ENCODE measurements at regions not wholly inside any gene's neighbourhood (a gene's known extent, or its start where the extent isn't known, plus 50 kb on each side); places are given as distances from the start of the nearest gene placed in this dataset.

- CTCF ChIA-PET, result no interaction called here
- H3K27me3 ChIP-seq (ENCODE audit: insufficient read depth, low read length), result no peaks in the 10 kb centered on the region
- RAD21 ChIA-PET (ENCODE audit: low non-redundant PET in 1 of 2, low total read pairs in 2 of 2, uncharacterized antibody in 2 of 2, unreplicated experiment in 2 of 2), result no interaction called here
- BruUV-seq (replicated peaks), result no TSS peak
- H3K9me3 ChIP-seq (ENCODE audit: control insufficient read depth in 1 of 2, insufficient read depth in 1 of 2, low read depth in 1 of 2, low read length in 2 of 2), result peaks cover 10 to 15% of the 10 kb centered on the region in 2 experiments; a peak in 2 of 4 replicates
- no peak overlapping the region for H3K9ac ChIP-seq (ENCODE audit: low read length)
- intact Hi-C loops (cut with micrococcal nuclease), result no loop called here
- no peaks in the 10 kb centered on the region for H3K79me2 ChIP-seq (ENCODE audit: insufficient read depth, low read length)
- no peak overlapping the region for H2AFZ ChIP-seq (ENCODE audit: low read depth, low read length, poor library complexity, severe bottlenecking)
- ATAC-seq (no peak), DNase-seq (ENCODE audit: low read depth, low spot score) (no peak)
- H3K4me1 ChIP-seq (ENCODE audit: control insufficient read depth in 1 of 2, insufficient read depth in 2 of 2, low read length in 2 of 2), result no peaks in the 10 kb centered on the region
- TF ChIP-seq EZH2phosphoT487 (IDR thresholded peaks at IDR 0.05; ENCODE audit: borderline replicate concordance), result no peak
- no peak for TF ChIP-seq CTCF (IDR thresholded peaks at IDR 0.05 in 2 of 3, conservative IDR thresholded peaks at IDR 0.05 in 1 of 3; ENCODE audit: borderline replicate concordance in 1 of 3, insufficient read depth in 1 of 3, low read depth in 2 of 3, low read length in 2 of 3)
- TF ChIP-seq ZNF274 (IDR thresholded peaks at IDR 0.05; ENCODE audit: low read depth, low read length), result no peak
- no peak for TF ChIP-seq TCF7L2 (IDR thresholded peaks at IDR 0.05; ENCODE audit: borderline replicate concordance, extremely low read depth, insufficient read depth, insufficient read length)
- TF ChIP-seq CBX3 (IDR thresholded peaks at IDR 0.05; ENCODE audit: low read depth), result no peak
- TF ChIP-seq SIN3A (IDR thresholded peaks at IDR 0.05; ENCODE audit: low read depth), result no peak
- no peak for TF ChIP-seq REST (IDR thresholded peaks at IDR 0.05; ENCODE audit: low read depth)
- no peak for TF ChIP-seq YY1 (IDR thresholded peaks at IDR 0.05; ENCODE audit: extremely low read depth, insufficient replicate concordance, low read depth, low read length)
- TF ChIP-seq CEBPB (IDR thresholded peaks at IDR 0.05; ENCODE audit: low read depth), result no peak
- TF ChIP-seq EZH2 (IDR thresholded peaks at IDR 0.05), result no peak
- no peak for TF ChIP-seq EGR1 (IDR thresholded peaks at IDR 0.05; ENCODE audit: low read depth)
- TF ChIP-seq FOSL1 (IDR thresholded peaks at IDR 0.05; ENCODE audit: low read depth), result no peak
- no peak for TF ChIP-seq MAX (IDR thresholded peaks at IDR 0.05)
- no peak for TF ChIP-seq ZBTB33 (IDR thresholded peaks at IDR 0.05; ENCODE audit: extremely low read depth, insufficient replicate concordance, low read length)
- no peak for TF ChIP-seq POLR2A (IDR thresholded peaks at IDR 0.05; ENCODE audit: borderline replicate concordance, extremely low read depth, insufficient read depth, insufficient read length)
- no peak for TF ChIP-seq SRF (IDR thresholded peaks at IDR 0.05; ENCODE audit: low read depth)
- no peak overlapping the region for H3K27ac ChIP-seq (ENCODE audit: low read depth, low read length)
- POLR2A ChIA-PET, result no interaction called here
- no peak overlapping the region for H3K4me3 ChIP-seq (replicated peaks in 1 of 2; ENCODE audit: low read depth in 1 of 2, low read length in 2 of 2)
- H3K4me2 ChIP-seq (ENCODE audit: low read length), result no peak overlapping the region
- no peaks in the 10 kb centered on the region for H3K9me2 ChIP-seq (ENCODE audit: insufficient read depth)
- no peaks in the 10 kb centered on the region for H4K20me1 ChIP-seq (ENCODE audit: insufficient read depth)
- H3K36me3 ChIP-seq (ENCODE audit: control insufficient read depth in 1 of 2, insufficient read depth in 2 of 2, low read length in 2 of 2), result no peaks in the 10 kb centered on the region
Measured at GRCh38 chr5:8895599-8895998, 650.3 kb downstream of the SEMA5A start.
